C1 segment of cervical spinal cord (tissue), 14 donors: ENCODE measurements at regions not wholly inside any gene's neighbourhood (a gene's known extent, or its start where the extent isn't known, plus 50 kb on each side); places are given as distances from the start of the nearest gene placed in this dataset.

Experiments used
- DNase-seq, 14 donors: peaks; one replicate each; lab custom pipeline; 2025; lab: John Stamatoyannopoulos, UW

DNA sequence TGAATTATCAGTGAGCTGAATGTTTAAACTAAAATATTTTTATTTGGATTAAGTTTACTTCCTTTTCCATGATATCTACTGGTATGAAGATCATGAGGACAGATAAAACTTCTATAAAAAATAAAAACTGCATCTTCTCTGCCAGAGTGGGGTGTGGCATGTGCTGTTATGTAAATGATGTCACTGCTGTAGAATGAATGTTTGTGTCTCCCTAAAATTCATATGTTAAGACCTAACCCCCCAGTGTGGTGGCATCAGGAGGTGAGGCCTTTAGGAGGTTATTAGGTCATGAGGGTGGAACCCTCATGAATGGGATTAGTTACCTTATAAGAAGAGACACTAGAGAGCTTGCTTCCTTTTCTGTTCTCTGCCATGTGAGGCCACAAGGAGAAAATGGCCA is 178.7 kb upstream of the DPH6 start:
- no peak for DNase-seq

DNA sequence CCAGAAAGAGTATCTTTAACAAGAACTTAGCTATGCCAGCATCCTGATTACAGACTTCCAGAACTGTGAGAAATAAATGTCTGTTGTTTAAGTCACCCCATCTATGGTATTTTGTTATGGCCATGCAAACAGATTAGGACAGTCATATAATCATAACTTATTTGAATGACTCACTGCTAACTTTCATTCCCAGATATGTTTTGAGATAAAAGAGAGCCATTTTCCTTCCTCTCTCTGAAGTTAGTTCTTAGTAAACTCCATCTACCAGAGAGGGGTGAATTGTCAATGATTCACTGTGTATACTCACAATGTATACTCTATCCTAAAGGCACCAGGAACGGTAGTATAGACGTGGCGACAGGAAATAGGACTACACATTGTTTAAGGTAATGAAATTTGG is 179.4 kb upstream of the DPH6 start:
- no peak for DNase-seq

DNA sequence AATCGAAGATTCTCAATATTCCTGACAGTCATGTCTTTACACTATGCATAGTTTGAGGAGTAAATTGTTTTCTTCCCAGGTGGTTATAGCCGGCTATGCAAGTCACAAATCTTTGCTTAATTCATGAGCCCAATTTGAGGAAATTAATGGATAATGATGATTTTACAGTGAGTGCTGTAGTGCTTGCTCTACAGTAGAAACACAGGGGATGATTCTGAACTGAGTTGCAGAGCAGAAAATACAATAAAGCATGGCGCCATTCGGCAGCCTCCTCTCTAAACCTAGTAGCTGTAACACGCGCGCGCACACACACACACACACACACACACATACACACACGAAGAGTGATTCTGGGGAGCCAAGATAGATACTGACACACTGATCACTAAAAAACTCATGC is 181.7 kb upstream of the DPH6 start:
- DNase-seq, result no peak

DNA sequence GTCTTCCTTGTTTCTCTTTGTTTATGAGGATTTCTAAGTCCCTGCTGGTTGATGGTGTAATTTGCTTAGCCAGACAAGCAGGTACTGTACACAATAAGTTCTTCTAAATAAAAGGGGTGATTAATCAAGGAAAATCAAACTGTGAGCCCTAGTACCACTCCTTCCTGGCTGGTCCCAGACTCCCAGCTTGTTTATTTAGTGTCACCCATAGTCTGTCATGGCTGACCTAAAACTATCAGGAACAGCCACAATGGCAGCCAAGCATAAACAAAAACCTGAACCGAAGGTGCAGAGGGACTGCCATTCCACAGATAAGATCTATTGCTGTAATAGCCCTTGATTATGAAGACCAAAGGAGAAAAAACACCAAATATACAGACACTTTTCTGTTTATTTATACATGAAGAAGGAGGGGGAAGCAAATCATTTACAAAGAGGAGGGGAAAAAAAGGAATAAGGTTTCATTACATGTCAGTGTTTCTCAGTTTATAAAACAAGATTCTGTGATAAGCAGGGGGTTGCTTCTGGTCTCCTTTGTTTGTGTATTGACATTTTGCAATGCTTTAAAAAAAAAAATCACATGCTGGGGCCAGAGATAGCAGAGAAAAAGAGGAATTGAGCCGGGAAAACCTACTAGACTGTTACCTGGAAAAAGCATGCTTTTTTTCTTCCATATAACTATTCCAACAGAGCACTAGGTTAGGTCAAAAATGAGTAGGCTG is 182.4 kb upstream of the DPH6 start:
- no peak for DNase-seq

DNA sequence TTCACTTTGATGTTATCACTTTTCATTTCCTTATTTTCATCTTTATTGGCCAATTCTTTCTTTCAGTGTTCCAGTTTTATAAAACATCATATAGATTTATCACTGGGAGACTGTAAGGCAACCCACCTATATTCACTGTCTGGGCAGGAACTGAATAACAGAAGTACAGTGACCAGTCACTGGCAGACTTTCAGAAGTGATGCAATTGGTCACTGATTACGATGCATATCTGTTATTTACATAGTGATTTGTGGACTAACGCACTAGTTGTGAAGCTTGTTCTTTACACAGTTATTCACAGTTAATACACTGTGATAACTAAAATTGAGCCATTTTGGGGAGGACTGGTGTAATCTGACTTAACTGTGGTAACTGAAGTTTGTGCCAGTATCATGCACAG is 190.2 kb upstream of the DPH6 start:
- DNase-seq, result no peak

DNA sequence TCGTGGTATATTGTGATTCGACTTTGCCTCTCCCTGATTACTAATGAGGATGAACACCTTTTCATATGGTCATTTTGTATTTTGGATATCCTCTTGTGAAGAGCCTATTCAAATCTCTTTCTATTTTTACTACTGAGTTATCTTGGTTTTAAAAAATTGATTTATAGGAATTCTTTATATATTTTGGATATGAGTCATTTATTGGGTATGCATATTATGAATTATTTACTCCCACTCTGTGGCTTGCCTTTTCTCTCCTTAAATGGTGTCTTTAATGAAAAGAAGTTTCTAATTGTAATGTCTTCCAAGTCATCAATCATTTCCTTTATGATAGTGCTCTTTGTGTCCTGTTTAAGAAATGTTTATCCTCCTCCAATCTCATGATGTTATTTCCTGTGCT is 191.5 kb upstream of the DPH6 start:
- DNase-seq, result no peak

DNA sequence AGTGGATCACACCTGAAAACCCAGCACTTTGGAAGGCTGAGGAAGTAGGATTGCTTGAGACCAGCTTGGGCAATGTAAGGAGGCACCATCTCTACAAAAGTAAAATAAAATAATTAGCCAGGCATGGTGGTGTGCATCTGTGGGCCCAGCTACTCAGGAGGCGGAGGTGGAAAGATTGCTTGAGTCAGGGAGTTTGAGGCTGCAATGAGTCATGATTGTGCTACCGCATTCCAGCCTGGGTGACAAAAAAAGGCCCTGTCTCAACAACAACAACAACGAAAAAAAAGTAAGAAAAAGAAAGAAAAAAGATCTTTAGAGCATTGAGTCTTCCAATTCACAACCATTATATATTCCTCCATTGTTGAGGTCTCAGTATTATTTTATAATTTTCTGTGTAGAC is 192.4 kb upstream of the DPH6 start:
- DNase-seq, result no peak

DNA sequence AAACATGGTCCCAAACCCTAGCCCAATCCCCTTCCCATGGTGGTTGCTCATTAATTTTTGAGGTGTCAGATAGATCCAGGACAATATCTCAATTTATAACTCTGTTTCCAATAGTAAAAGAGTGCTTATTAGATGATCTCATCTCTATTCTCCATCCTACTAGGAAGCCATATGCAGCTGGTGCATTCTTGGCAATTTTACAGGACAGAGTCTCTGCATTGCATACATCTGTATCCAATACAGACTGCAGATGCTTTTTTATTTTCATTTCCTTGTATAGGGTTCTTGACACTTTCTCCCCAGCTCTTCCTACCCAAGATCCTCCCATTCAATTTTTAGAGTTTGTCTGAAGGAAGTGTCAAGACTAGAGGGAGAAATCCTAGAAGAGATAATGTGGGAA is 194.8 kb upstream of the DPH6 start:
- no peak for DNase-seq

DNA sequence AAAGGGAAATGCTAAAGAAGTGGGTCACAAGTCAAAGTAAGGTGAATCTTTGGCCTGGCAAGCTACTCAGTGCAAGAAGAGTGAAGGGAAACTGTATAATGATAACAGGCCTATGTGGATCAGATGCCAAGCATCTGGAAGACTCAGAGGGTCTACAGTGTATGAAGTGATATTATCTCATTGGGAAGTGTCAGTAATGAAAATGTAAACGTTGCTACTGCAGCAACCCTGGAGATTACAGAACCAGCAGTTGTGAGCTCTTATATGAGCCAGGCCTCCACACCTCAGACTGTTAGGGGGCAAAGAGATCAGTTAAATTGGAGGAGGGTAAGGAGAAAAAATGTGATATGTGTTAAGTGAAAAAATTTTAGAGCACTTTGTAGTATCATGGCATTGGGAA is 195.4 kb upstream of the DPH6 start:
- no peak for DNase-seq

DNA sequence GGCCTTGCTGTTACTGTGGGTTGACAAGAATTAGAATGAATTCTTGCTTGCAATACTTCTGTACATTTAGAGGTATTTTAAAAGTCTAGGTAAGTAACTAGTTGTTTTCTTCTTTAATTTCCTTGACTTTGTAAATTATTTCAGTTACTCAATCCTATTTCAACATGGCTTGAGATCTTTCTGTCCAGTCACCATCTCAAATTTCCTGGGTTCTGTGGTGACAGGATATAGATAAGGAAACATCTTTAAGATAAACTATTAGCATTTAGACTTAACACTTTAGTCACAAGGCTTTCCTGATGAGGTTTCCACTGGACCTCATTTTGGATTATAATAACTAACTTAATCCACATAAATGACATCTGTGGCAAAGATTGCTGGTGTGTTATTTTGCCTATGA is 195.9 kb upstream of the DPH6 start:
- no peak for DNase-seq

DNA sequence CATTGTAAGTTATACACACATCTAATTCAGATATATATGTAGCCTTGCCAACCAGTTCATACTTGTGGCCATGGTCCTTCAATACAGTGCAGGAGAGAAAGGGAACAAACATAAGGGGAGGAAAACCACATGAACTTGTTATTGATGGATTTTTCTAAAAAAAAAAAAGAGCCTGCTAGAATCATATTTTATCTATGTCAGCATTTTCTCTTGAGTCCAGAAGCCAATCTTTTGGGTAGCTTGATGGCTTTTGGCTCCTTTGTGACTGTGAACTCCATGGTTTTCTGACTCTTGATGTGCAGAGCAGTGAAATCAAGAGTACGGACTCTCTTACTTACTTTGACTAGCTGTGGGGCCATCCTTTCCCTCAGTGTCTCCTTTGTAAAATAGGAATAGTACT is 197.4 kb upstream of the DPH6 start:
- DNase-seq, result no peak

DNA sequence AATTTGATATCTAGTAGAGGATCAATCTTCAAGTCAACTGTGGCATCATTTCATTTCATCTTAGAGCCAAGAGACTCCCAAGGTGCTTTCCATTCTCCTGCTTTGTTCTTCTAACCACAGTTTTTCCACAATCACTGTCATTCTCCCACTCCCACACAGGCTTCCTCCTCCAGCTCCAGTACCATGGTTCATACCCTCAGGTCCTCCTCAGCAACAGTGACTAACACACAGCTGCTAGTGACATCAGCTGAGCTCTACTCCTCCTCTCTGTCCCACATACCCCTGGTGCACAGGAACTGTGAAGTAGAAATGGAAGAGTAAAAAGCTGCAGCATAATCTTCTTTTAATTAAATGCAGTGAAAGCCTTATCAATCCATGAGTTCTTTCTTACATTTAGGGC is 200.2 kb upstream of the DPH6 start:
- no peak for DNase-seq

DNA sequence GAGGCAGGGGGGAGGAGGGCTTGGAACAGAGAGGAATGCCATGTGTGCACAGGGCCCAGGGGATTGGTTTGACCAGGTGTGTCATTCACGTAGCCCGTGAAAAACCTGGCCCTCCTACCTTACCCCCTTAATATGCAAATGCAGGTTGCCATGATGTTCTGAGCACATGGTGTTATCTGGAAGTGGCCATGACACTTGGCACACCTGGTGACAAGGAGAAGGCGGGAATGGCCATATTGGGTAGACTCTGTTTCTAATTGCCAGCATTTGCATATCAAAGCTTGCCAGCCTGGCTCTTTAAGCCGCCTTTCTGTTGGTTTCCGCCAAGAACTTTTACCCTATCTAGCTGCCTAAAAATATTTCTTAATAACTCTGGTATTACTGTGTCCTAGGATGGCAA is 202.1 kb upstream of the DPH6 start:
- no peak for DNase-seq

DNA sequence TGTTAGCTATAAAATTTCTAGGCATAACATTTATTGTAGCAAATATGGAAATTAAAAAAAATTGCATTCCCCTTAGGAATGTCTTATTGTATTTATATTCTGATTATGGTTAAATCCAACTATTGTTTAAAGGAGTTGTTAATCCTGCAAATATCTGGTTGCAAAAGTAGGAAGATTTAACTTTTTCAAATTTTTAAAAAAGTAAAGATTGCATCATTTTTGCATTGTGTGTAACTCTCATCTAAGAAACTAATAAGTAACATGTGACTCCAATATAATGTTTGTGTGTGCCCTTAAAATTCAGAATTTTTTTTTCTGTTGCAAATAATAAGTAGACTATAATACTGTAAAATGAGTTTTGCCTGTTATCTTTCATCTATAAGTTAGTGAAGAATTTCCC is 204.1 kb upstream of the DPH6 start:
- no peak for DNase-seq

DNA sequence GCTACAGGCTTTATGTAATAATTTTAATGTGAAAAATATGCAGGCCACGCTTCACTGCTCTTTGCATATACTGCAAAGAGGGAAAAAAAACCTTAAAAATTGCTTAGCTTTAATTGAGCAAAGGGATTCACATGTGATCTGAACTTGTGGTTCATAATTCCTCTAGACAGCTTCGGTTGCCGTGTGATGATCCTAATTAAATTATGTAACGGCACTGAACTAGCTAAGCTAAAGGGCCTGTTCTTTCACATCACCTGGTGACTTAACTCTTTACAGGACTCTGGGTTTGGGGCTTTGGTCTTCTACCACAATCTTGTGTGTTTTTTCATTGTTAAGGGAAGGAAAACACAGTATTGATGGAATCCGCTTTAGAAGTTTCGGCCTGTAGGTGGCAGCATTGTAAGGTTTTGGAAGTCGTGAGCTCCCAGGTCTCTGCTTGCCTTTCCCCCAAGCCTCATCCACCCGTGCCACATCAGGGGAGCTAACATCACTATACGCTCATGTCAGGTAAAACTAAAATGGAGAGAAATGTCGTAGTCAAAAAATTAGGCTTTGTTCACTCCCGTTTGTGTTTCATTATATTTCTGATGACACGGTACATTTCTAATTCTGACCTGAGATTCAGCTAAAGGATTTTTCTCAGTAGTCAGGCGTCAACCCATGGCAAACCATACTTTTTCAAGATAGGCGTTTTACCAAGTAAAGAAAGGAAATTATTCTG is 205.6 kb upstream of the DPH6 start:
- peak in 12 of 14 donors; percentile 4 to 71 (median 35) for DNase-seq

DNA sequence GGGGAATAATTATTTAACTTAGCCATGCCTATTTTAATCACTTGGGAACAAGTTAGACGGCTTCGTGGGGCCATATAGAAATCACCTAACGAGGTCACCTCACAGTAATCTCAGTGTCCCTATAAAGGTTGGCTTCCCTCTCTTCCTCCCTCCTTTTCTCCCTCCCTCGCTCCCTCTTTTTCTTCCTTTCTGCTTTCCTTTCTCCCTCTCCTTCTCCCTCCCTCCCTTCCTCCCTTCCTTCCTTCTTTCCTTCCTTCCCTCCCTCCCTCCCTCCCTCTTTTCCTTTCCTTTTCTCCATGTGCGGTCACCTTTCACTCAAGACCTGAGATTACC is 206.1 kb upstream of the DPH6 start:
- no peak for DNase-seq

DNA sequence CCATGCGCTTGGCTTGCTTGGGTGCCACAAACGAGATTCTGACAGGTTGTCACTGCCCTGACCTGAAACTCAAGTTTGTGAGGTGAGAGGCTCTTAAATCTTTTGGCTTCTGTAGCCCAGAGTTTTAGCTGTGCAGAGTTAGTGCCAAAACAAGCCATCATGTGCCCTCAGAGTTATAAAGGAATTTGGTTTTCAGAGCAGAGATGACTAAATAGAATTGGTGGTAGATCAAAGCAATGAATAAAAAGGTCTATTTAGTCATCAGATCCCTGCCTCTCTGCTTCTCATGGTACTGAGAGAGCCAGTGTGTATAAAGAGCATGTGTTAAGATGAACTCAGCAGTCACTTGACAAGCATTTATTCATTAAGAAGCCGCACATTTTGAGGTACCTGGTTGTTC is 207.5 kb upstream of the DPH6 start:
- no peak for DNase-seq

DNA sequence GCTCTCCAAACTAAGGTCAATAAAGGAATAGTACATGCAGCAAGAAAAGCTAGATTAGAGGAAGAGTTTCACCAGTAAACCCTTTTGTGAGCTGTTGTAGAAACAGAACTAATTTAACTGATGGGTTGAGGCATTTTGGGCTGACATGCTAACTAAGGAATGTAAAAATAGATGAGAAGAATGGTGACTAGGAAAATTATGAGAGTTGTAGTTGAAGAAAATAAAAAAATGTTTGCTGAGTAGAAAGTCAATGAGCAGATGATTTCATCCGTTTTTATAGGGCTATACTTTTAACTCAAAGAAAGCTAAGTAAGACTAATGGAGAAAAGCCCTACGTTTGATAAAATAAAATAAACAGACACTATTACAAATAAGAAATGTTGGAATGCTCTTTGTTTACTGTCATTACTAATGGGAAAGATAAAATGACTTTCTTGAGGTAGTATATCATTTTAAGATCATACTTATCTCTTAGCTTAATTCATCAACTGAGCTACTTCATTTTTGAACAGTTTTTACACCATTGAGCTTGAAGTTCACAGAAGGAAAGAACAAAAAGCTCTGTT is 209.4 kb upstream of the DPH6 start:
- no peak for DNase-seq

DNA sequence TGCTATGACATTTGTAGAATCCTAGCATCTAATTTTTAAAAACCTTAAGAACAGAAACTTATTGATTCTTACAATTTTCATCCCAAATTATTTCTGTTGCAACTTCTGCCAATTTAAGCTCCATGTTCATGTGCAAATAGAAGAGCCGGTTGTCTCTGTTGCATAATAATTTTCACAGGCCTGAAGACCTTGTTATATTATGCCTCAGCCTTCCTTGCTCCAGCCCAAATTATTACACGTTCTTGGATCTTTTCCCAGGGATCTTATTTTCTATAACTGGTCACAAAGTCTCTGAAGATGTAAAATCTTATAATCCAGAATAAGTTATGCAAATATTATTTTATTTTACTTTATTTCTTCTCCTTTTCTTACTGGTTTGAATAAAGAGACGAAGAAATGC is 210.7 kb upstream of the DPH6 start:
- DNase-seq, result no peak

DNA sequence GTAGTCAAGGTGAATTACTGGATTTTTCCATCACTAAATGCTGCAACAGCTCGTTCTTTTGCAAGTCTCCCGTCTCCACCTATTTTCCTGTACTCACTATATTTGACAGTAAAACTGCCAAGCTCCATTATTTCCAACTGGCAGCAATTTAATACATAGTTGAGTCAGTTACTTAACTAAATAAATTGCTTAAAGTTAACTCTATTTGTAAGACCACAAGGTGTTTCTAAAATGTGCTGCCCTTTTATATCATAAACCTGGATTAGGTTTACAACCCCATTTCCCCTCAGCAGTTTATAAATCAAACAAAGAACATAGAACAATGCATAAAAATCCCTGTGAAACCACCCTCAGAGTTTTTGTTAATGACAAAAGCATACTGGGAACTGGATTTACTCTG is 211.4 kb upstream of the DPH6 start:
- DNase-seq, result no peak

DNA sequence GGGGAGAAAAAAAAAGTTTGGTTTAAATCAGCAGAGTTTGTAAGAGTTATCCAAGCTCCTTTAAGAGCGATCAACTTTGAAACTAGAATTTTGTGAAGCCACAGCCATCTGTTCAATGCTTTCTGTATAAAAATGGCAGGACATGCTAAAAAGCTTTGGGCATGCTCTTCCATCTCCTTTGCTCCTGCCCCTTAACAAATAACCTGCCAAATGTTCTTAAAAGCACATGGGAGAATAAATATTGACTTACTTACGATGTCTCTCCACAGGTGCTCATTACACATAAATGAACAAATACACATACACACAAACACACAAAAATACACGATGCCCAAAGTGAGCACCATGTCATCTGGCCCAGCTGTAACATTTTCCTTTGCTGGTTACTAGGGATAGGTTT is 211.8 kb upstream of the DPH6 start:
- no peak for DNase-seq

DNA sequence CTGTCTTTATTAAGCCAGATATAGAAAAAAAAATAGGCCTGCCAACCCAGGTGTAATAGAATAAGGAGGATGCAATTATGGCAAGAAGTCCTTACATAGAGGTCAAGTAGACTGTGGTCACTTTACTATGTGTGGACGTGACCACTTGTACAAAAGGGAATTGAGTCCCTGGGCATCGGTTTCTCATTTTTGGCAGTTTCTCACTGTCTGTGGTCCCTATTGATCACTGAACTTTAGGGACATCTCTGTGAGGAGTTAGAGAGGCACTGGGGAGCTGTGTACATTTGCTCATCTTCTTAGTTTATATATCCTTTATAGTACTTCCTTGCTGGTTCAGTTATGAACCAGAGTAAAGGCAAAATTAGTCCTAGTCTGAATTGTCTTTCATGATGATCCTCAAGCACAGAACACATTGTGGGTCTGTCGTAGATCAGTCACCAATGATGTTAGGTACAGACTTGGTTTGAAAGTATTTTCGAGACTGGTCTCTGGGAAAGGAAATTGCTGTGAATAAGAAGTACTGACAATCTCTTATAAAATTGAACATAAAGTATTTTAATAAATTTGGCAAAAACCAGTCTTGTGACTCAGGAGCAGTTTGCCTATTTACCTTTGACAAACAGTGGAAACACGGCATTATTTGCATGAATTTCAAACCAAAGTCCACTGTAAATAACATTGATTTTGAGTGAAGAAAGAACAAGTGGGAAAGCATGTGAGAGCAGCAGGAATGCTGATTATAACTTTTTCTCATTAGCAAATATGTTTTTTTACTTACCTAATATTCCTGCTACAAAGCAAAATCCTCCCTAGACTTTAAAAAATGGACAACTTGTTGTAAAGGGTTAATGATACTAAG is 218.9 kb upstream of the DPH6 start:
- DNase-seq, result no peak

DNA sequence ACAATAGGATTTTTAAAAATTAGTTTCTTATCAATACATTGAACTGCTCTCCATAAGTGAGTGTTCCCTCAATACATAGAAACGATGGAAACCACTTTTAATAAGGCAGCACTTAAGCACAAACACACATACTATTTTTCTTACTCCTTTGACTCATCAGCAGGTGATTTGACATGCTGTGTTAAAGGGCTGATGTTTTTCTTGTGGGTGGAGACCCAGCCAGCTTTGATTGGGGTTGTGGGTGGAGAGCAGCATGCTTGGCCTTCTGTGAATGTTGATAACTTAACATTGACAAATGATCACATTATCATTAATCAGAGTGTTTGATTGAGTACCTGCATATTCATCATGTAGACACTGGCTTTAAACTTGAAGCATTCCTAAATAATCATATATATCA is 223.0 kb upstream of the DPH6 start:
- no peak for DNase-seq
